ENCODE measurements at regions not wholly inside any gene's neighbourhood (a gene's known extent, or its start where the extent isn't known, plus 50 kb on each side); places are given as distances from the start of the nearest gene placed in this dataset.
"Not testable (repeated sequence)": the region's sequence is repeated elsewhere in the genome, so short reads cannot be mapped to it uniquely, and the experiment has no call there.

DNA sequence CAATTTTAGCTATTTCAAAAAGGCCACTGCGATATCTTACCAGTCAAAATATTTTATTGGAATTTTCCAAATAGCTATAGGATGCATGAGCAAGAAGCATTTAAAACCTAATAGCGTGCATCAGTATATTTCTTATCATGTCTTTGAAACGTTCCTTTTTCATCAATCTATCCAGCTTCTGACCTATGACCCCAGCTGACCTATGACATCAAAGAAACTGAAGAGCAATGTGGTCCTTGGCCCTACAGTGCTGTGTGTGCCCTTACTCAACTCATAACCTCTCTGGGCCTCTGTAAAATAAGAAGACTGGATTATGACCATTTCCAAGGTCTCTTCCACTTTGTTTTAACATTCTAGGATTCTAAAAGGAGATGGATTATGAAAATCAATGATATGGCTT, 118.2 kb downstream of the ZNF22 start:
- DNase-seq, result no peak

DNA sequence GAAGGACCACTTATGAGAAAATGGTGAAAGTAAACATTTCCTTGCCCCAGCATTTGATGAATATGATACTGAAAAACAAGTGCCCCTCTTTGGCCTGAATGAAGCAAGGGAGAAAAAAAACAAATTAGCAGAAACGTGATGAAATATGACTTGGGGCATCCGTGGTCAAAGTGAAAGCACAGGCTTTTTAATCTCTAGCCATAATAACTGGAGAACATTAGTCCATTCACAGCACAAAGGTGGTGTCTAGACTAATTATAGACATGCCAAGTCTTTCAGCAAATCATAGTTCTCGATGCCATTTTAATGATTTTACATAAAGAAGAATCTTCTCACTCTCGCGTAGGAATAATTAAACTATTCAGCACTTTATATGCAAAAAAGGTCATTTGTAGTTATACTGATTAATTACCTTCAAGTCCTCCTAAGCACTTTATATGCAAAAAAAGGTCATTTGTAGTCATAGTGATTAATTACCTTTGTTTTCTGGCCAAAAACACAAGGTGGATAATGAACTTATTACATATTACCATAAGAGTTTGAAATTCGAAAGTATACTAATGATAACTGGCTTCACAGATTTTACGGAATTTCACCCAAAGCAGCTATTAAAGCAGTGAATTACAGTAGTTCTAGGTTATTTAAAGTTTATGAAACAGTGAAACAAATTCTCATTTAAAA, 121.6 kb downstream of the ZNF22 start:
- not testable (repeated sequence) for DNase-seq

DNA sequence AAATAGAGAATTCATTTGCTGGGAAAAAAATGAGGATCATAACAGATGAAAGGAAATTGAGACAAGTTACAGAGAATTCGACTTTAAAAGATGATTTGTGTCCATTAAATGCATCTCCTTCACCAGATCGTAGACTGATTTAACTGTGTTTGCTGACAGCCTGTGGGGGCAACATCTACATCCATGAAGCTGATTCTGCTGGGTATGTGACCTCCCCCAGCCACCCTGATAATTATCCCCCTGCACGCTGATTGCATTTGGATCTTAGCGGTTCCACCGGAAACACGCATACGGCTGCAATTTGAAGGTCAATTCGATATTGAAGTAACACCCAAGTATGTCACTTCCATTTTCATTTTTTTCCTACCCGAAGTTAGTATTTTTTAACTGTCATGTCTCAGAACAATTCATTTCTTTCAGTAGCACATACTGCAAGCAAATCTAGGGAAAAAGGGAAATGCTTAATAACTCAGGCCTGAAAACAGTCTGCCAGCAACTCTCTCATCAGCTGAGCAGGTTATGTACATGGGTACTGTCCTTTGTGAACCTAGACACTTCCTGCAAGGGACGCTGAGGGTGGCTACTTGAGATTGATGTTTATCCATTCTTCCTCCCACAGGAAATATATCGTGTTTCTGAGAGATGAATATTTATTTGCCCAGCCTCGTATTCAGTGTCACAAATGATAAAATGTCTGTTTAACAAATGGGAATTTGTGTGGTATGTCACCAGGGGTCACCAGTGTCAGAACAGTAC, 134.9 kb downstream of the ZNF22 start:
- no peak for DNase-seq

DNA sequence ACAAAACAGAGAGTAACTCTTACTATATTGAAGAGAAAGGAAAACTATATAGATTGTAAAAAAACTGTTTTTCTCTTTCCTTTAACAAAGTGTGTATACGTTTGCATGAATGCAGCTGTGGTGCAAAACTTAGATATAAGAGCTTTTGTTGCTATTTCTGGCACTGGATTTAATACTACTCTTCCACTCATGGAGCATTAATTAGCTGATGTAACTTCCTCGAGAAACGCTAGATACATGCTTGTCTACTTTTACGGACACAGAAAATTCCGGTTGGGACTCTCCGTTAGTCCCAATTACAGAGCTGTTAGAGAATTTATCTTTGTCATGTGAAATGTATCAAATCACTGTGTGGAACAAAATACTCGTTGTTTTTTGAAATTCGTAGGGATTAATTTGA, 135.5 kb downstream of the ZNF22 start:
- DNase-seq, result no peak

DNA sequence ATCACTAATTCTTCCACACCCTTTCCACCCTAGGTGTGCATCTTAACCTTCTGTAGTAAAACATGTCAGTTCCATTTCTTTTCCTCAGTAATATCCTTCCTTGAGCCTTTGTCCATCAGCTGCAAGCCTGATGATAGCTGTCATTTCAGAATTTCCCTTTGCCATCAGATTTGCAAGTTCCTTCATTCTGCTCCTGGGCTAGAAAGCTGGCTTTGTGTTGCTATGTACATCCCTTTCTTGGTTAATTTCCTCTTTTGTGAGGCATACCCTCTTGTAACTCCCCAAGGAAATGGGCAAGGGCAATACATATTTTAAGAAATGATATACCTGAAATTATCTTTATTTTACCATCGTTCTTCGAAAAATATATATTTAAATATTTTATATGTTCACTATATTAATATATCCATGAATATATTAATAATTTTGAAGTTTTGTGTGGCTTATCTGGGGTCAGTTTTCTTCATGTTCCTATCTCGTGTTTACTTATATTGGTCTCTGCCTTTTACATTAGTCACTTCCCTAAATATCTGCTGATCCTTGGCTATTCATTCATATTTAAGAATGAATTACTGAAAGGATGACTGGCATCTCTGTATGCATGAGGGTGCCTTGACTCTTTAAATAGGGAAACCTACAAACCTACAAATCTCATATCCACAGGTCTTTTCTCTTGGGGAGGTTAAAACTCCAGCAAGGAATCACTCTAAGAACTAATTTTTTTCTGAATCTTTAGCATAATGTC, 143.8 kb downstream of the ZNF22 start:
- no peak for DNase-seq

DNA sequence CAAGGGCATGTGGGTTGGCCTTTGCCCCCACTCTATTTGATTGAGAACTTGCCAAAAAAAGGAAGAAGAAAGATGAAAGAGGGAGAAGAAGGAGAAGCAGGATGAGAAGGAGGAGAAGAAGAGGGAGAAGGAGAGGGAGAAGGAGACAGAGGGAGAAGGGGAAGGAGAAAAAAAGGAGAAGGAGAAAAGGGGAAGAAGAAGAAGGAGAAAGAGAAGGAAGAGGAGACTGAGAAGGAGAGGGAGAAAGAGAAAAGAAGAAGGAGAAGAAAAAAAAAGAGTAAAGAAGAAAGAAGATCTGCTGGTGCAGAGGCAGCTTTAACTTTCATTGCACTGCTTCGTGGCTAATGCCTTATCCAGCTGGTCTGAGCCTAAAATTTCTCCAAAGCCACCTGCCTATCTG, 144.4 kb downstream of the ZNF22 start:
- DNase-seq, result not testable (repeated sequence)

DNA sequence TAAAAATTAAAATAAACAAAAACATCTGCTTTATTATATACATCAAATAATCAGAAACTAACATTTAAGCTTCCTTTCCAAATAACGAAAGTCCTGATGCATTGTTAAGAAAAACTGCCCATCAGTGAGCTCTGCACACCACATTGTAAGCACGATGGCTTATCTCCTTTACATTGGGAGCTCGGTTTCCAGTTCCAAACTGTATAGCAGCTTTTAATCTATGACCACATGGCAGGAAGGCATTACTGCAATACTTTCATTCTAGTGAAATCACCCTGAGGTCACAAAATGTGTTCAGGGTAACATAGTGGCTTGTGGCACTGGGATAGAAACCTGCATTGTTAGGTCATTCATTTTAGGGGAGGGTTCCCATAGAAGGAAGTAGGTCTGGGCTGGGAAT, 146.3 kb downstream of the ZNF22 start:
- no peak for DNase-seq

DNA sequence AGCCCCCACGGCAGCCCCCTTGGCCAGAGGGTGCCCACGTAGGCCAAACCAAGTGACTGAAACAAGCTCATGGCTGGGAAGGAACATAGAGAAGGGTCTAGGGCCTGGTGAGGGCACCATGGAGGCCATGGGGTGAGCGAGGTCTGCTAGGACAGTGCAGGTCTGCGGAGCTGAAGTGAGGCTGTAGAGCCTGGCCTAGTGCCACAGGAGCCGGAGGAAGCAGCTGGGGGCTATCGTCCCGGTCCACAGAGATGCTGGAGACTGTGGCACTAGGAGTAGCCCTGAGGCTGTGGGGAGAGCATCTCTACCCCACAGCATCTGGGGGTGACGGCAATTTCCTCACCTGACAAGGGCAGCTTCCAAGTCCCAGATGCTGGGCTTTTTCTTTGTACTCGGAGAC, 150.3 kb downstream of the ZNF22 start:
- no peak for DNase-seq

DNA sequence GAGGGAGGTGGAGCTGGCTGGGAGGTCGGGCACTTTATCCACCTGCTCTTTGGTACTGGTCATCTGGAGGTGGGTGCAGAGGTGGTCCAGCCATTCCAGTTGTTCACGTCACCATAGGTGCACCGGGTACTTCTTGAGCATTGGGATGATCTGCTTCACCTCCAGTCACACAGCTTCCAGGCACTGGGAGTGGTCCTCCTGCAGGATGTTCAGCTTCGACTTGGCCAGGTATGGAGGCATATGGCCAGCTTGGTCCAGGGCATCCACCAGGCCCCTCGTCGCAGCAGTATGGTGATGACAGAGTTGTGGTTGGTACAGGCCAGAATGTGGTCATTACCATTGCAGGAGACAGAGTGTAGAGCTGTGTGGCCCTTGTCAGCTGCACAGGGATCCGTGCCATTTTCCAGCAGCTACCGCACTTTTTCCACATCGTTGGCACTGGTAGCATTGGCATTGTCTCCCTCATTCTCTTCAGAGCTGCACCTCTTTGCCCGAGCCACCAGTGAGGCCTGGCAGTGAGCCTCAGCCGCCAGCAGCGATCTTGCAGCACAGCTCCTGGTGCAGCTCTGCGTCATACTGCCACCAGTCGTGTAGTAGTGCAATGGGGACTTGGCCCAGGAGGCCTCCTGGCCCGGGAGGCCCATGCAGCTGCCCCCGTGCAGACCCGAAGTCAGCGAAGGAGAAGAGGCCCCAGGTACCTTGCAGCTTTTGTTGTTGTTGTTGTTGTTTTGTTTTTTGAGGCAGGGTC, 150.9 kb downstream of the ZNF22 start:
- DNase-seq, result no peak

DNA sequence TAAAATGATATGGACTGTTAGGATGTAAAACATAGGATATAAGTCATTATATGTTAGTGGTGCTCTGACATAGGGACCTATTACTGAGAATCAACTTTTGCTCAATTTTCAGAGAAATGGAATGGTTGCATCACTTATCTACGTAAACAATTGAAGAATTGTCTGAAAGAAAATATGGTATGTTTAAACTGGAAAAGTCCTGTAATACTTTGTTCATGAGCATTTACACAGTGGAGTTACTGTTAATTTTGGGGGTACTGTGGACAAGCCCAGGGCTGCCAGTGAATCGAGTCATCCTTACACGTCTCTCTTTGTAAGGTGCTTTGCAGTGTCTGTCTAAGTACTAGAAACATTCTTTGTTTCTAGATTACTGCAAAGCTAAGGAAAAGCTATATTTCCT, 152.0 kb downstream of the ZNF22 start:
- DNase-seq, result no peak

DNA sequence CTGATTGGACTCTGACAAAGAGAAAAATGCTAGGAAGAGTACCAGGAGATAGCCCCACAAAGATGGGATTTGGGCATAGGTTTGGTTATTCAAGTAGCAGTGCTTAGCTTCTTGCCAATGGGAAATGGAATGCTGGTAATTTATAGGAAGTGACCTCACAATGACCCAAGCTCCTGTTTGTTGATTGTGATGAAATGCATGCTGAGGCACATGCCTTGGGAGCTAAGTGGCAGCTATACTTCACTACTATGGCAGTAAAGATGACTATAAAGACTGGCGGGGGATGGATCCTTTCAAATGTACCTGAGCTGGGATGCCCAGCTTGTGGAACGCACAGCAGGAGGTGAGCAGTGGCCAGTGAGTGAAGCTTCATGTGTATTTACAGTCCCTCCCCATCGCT, 153.8 kb downstream of the ZNF22 start:
- no peak for DNase-seq

DNA sequence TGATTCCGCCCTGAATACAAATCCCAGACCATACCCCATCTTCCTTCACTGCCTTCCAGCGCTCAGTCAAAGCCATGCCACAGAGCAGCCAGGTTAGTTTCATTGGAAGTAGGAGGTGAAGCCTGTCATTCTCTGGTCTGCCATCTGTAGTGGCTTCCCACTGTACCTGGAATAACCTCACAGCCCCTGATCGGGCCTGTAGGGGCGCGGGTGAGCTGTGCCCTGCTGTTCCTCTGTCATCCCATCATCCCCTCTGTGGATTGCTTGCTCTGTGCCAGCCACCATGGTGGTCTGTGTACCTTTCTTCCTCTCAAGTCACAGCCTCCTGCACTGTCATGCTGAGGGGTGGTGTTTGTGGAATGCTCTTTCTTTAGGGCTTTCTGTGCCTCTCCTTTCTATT, 155.1 kb downstream of the ZNF22 start:
- DNase-seq, result no peak

DNA sequence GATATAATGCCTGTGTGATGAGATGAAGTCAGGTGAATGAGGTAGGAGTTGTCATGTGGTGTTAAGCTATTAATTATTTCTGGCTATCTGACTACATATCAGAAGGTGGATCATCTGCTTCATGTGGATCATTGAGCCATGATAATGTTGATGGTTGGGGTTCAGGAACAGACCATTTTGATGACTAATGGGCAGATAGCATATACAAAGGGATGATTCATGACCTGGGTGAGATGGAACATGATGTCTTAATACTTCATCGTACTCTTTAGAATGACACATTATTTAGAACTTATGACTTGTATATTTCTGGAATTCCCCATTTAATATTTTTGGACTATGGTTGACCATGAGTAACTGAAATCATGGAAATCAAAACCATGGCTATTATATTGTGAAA, 155.1 kb downstream of the OR13A1 start:
- no peak for DNase-seq

DNA sequence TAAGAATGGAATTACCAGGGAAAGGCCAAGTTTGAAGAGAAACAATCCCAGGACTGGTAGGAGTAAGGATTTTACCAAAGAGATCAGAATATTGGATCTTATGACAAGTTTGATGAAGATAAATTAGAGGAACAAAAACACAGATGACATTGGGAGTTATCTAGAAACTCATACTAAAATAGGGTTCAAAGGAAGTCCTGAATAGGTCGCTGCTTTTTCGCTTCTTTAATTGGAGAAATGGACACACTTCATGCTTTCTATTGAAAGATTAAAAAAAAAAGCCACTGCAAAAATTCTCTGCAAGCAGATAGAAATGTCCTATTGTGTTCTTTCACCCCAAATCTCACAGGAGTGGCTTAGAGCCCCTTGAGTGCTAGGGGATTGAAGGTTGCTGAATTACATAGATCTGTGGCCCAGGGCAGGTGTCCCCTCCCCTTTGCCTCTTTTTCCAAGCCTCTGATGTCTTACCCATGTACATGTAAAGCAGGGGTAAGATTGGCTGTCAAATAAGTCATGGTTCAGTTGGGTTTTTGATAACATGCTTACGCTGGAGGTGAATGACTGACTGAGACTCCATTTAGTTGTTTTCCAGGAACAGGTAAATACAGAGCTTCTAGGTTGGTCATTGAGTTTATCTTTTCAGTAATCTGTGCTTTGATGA, 152.0 kb downstream of the OR13A1 start:
- DNase-seq, result no peak

DNA sequence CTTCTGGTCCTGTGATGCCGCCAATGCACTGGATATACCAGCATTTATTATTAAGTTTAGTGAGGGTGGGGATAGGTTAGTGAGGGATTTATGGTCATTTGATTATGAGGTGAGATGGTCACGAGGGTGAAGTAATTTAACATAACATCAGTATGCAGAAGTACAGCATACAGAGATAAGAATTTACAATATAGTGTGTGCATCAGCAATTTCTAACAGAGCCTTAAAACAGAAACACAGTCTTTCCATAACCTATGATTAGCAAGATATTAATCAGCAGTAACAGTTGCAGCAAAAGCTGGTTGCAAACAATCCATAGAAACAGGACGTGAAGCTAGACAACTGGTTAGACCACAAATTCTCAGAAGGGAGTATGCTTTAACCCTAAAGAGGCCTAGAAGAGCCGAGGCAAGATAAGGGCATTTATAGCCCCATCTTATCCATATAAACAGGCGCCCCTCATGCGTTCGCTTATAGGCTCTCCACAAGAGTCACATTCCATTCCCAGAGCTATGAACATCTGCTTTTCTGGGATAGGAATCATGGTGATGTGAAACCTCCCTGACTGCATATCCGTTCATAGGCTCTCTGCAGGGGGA, 139.8 kb downstream of the OR13A1 start:
- DNase-seq, result not testable (repeated sequence)

DNA sequence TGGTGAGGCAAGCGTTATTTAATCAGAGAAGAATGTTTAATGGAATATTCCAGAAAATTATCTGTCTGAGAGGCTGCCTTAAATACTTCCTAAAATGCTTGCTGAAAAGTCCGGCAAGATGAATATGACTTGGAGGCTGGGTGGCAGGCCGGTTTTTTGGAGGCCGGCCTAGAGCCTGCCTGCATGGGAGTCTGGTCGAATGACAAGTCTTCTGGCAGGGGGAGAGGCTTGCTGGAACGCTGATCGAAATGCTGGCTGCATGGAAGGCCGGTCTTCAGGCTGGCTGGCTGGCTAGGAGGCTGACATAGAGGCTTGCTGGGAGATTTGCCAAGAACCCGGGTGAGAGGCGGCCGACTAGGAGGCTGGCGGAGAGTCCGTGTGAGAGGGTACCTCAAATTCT, 135.7 kb downstream of the OR13A1 start:
- no peak for DNase-seq

DNA sequence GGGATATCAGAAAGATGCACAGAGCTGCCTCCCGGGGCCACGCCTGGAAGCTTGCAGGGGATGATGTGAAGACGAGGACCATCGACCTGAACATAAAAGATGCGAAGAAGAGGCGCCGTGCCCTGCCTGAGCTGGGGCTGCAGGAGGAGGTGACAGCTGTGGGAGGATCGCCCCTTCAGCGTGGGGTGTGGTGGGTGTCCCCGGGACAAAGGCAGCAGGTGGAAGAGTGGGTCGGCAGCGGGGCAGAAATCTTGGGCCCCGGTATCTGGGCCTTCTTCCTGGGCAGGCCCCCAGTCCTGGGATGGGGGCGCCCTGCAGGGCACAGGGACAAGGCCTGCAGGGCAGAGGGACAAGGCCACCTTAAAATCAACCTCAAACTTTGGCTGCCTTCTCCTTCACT, 134.9 kb downstream of the OR13A1 start:
- DNase-seq, result no peak

DNA sequence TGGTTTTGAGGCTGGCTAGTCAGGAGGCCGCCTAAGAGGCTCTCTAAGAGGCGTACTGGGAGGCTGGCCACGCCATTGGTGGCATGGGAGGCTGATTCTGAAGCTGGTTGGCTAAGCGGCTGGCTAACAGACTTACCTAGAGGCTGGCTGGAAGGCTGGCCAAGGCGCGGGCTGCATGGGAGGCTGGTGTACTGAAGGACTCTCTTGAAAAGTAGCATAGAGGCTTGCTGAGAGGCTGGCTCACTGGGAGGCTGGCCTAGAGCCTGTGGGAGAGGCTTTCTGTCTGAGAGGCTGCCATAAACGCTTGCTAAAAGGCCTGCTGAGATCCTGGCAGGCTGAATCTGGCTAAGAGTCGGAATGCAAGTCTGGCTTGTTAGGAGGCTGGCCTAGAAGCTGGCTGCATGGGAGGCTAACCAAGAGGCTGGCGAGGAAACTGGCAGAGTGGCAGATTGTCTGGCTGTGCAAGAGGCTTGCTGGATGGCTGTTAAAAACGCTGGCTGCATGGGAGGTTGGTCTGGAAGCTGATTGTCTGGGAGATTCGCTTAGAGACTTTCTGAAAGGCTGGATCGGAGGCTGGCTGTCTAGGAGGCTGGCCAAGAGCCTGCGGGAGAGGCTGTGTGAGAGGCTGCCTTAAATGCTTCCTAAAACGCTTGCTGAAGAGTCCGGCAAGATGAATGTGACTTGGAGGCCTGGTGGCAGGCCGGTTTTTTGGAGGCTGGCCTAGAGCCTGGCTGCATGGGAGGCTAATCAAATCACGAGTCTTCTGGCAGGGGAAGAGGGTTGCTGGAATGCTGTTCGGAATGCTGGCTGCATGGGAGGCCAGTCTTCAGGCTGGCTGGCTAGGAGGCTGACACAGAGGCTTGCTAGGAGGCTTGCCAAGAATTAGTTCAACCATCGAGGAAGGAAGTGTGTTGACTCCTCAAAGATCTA, 134.2 kb downstream of the OR13A1 start:
- no peak for DNase-seq

DNA sequence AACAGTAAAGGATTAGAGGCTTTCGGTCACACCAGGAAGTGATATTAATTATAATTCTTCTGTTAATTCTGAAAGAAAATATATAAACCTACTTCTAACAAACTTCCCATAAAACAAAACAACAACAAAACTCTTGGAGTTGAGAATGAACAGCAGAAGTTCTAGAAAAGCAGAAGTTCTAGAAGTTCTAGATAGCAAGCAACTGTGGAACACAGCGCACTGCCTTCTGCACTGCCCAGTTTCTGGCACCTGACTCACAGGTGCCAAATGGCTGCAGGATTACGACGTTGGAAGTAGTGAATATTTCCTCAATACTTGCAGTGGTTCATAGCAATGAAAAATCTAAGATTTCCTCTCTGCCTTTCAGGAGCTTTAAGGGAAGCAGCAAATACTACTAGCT, 132.2 kb downstream of the OR13A1 start:
- no peak for DNase-seq

DNA sequence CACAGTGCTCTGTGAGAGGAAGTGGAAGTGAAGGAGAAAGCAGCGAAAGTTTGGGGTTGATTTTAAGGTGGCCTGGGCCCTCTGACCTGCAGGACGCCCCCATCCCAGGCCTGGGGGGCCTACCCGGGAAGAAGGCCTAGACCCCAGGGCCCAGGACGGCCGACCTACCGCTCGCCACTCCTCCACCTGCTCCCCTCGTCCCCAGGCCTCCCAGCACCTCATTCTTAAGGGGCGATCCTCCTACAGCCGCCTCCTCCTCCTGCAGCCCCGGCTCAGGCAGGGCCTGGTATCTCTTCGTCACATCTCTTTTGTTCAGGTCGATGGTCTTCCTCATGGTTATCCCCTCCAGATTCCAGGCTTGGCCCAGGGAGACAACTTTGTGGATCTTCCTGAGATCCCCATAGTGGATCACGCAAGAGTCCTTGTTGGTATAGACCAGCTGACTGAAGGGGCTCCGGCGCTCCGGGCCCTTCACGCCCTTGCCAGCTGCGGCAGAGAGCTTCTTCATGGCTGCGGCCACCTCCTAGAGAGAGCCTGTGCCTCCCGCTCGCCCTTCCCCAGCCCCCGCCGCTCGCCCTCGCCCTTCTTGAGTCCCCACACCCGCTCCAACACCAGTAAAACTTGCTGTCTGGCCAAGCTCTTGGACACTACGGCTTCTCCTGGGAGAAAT, 117.5 kb downstream of the OR13A1 start:
- no peak for DNase-seq
